Muscle of leg (tissue), 3 donors: ENCODE measurements at regions not wholly inside any gene's neighbourhood (a gene's known extent, or its start where the extent isn't known, plus 50 kb on each side); places are given as distances from the start of the nearest gene placed in this dataset.

ENCODE experiments used
- DNase-seq: peaks from one replicate; pipeline ENCODE4 v3.0.0; 2013
- H3K27ac ChIP-seq: one replicate; pipeline ENCODE4 v1.5.1; 2013; ENCODE audit warnings: mild to moderate bottlenecking, low read length, control low read depth
- H3K27me3 ChIP-seq: one replicate; pipeline ENCODE4 v1.6.1; 2013; ENCODE audit warnings: low read length; ENCODE audit not compliant: control insufficient read depth, insufficient read depth
- H3K36me3 ChIP-seq: one replicate; pipeline ENCODE4 v1.6.1; 2013; ENCODE audit warnings: low read length; ENCODE audit not compliant: control insufficient read depth, insufficient read depth
- H3K4me1 ChIP-seq: one replicate; pipeline ENCODE4 v1.6.1; 2013; ENCODE audit warnings: low read length; ENCODE audit not compliant: control insufficient read depth, insufficient read depth
- H3K4me3 ChIP-seq: one replicate; pipeline ENCODE4 v1.5.1; 2013; ENCODE audit warnings: low read length, control low read depth
- H3K9me3 ChIP-seq: replicated peaks from 2 replicates; pipeline ENCODE4 v1.6.1; 2013; ENCODE audit warnings: low read depth, low read length; ENCODE audit not compliant: control insufficient read depth
- WGBS: methylation state at CpG from one replicate; pipeline ENCODE4 v1.1.5; 2013; ENCODE audit warnings: missing lambda C conversion rate; ENCODE audit not compliant: insufficient coverage; 5-methylcytosine and 5-hydroxymethylcytosine counted together

GRCh38 chr3:81416812-81417211, 344.6 kb downstream of the GBE1 start:
- H3K27me3 ChIP-seq: no peaks in the 10 kb centered on the region
- no peak overlapping the region for H3K27ac ChIP-seq
- H3K4me3 ChIP-seq: no peak overlapping the region
- no peak for DNase-seq
- no peaks in the 10 kb centered on the region for H3K4me1 ChIP-seq
- H3K36me3 ChIP-seq: no peaks in the 10 kb centered on the region
- WGBS: no CpG with 5 or more reads among the region's 2 CpGs
- H3K9me3 ChIP-seq: no peaks in the 10 kb centered on the region

GRCh38 chr3:81406318-81406717, 355.1 kb downstream of the GBE1 start:
- Histone ChIP-seq H3K4me1 (no peaks in the 10 kb centered on the region), H3K9me3 (no peaks in the 10 kb centered on the region), H3K27ac (no peak overlapping the region), H3K27me3 (no peaks in the 10 kb centered on the region), H3K36me3 (no peaks in the 10 kb centered on the region), H3K4me3 (no peak overlapping the region)
- DNase-seq: no peak
- no CpG with 5 or more reads among the region's 1 CpG for WGBS

- Histone ChIP-seq H3K4me3 (no peak overlapping the region), H3K27me3 (no peaks in the 10 kb centered on the region), H3K4me1 (no peaks in the 10 kb centered on the region), H3K36me3 (no peaks in the 10 kb centered on the region), H3K9me3 (no peaks in the 10 kb centered on the region), H3K27ac (no peak overlapping the region)
- WGBS: no CpG with 5 or more reads among the region's 7 CpGs
- DNase-seq: no peak
Measured at GRCh38 chr3:81395739-81396513, 365.5 kb downstream of the GBE1 start.

GRCh38 chr3:81394651-81395524, 366.6 kb downstream of the GBE1 start:
- no peak for DNase-seq
- H3K4me3 ChIP-seq: no peak overlapping the region
- no peaks in the 10 kb centered on the region for H3K9me3 ChIP-seq
- H3K36me3 ChIP-seq: no peaks in the 10 kb centered on the region
- no peak overlapping the region for H3K27ac ChIP-seq
- no peaks in the 10 kb centered on the region for H3K27me3 ChIP-seq
- no peaks in the 10 kb centered on the region for H3K4me1 ChIP-seq
- WGBS: no CpG with 5 or more reads among the region's 4 CpGs

- Histone ChIP-seq H3K36me3 (no peaks in the 10 kb centered on the region), H3K27ac (no peak overlapping the region), H3K9me3 (no peaks in the 10 kb centered on the region), H3K27me3 (no peaks in the 10 kb centered on the region), H3K4me1 (no peaks in the 10 kb centered on the region), H3K4me3 (no peak overlapping the region)
- no CpG with 5 or more reads among the region's 1 CpG for WGBS
- no peak for DNase-seq
Measured at GRCh38 chr3:81393251-81393650, 368.2 kb downstream of the GBE1 start.

- H3K4me3 ChIP-seq: no peak overlapping the region
- H3K4me1 ChIP-seq: no peaks in the 10 kb centered on the region
- H3K9me3 ChIP-seq: no peaks in the 10 kb centered on the region
- no peak overlapping the region for H3K27ac ChIP-seq
- no peaks in the 10 kb centered on the region for H3K27me3 ChIP-seq
- DNase-seq: no peak
- H3K36me3 ChIP-seq: no peaks in the 10 kb centered on the region
Measured at GRCh38 chr3:81390796-81391195, 370.6 kb downstream of the GBE1 start.

GRCh38 chr3:81388191-81388590, 373.3 kb downstream of the GBE1 start:
- H3K4me1 ChIP-seq: no peaks in the 10 kb centered on the region
- DNase-seq: no peak
- WGBS: 64% methylated on average over 3 of the region's 4 CpGs
- no peaks in the 10 kb centered on the region for H3K9me3 ChIP-seq
- H3K4me3 ChIP-seq: no peak overlapping the region
- H3K27me3 ChIP-seq: no peaks in the 10 kb centered on the region
- H3K36me3 ChIP-seq: no peaks in the 10 kb centered on the region
- no peak overlapping the region for H3K27ac ChIP-seq

GRCh38 chr3:81382470-81382869, 379.0 kb downstream of the GBE1 start:
- no peak overlapping the region for H3K27ac ChIP-seq
- H3K4me1 ChIP-seq: no peaks in the 10 kb centered on the region
- H3K36me3 ChIP-seq: no peaks in the 10 kb centered on the region
- no peaks in the 10 kb centered on the region for H3K27me3 ChIP-seq
- H3K4me3 ChIP-seq: no peak overlapping the region
- no CpG with 5 or more reads among the region's 1 CpG for WGBS
- H3K9me3 ChIP-seq: no peaks in the 10 kb centered on the region
- no peak for DNase-seq

GRCh38 chr3:81380234-81380633, 381.2 kb downstream of the GBE1 start:
- DNase-seq: no peak
- no peaks in the 10 kb centered on the region for H3K36me3 ChIP-seq
- H3K4me1 ChIP-seq: no peaks in the 10 kb centered on the region
- no peaks in the 10 kb centered on the region for H3K9me3 ChIP-seq
- H3K4me3 ChIP-seq: no peak overlapping the region
- 90% methylated on average over 4 of the region's 4 CpGs for WGBS
- no peak overlapping the region for H3K27ac ChIP-seq
- H3K27me3 ChIP-seq: no peaks in the 10 kb centered on the region

- Histone ChIP-seq H3K36me3 (no peaks in the 10 kb centered on the region), H3K4me3 (no peak overlapping the region), H3K9me3 (no peaks in the 10 kb centered on the region), H3K27ac (no peak overlapping the region), H3K4me1 (no peaks in the 10 kb centered on the region), H3K27me3 (no peaks in the 10 kb centered on the region)
- WGBS: 60% methylated on average over 3 of the region's 5 CpGs
- DNase-seq: no peak
Measured at GRCh38 chr3:81378552-81379293, 382.7 kb downstream of the GBE1 start.
